ENCODE measurements at regions not wholly inside any gene's neighbourhood (a gene's known extent, or its start where the extent isn't known, plus 50 kb on each side); places are given as distances from the start of the nearest gene placed in this dataset.

GRCh38 chr10:14389981-14390590, 59.4 kb upstream of the FRMD4A start:
- DNase-seq, result no peak

- no peak for DNase-seq
These were observed 55.2 kb upstream of the FRMD4A start for GRCh38 chr10:14385596-14386593.

DNA sequence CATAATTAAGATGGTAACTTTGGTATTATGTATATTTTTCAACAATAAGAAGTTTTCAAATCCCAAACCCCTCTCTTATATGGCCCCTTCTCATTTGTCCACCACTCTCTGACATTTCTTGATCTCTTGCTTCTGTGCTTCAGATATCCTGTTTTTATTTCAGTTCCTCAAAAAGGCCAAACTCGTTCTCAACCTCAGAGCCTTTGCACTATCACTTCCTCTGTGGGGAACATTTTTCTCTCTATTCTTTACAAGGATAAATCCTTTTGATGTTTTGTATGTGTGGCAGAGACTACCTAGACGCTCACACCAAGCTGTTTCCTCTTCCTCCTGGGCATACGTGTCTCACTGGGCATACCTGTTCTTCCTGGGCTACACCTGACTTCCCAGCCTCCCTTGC, 54.2 kb upstream of the FRMD4A start:
- DNase-seq, result no peak

- no peak for DNase-seq
These were observed 53.5 kb upstream of the FRMD4A start for GRCh38 chr10:14384116-14384730.

- no peak for DNase-seq
These were observed 52.5 kb upstream of the FRMD4A start for GRCh38 chr10:14383266-14383665.

- DNase-seq, result no peak
These were observed 51.8 kb upstream of the FRMD4A start for GRCh38 chr10:14382531-14382930.

- DNase-seq, result no peak
These were observed 51.3 kb upstream of the FRMD4A start for GRCh38 chr10:14382022-14382421.

DNA sequence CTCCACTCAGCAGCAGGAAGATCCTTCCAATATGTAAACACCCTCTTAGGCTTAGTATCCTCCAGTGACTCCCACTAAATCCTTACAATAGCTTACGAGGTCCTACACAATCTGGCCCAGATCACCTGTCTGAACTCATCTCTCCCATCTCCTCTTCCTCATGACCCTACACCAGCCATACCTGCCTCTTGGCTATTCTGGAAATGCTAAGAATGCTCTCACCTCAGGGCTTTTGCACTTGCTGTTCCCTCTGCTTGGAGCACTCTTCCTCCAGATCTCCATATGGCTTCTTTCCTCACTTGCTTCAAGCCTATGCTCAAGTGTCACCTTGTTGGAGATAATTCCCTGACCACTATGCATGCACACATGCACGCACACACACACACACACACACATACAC, 50.8 kb upstream of the FRMD4A start:
- DNase-seq, result no peak

DNA sequence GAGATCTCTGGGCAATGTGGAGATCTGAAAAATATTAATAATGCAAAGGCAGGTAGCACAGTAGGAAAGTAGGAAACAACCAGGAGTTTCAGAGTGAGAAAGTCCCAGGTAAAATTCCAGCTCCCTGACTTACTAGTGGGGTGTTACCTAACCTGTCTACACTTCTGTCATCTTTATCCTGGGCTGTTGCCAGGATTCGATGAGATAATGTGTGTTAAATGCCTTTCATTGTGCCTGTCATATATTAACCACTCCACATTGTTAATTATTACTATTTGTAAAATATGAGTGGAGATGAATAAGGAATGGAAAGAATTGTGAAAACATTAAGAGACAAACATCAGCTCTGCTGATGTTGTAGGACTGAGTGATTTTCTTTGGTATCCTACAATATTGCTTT, 50.0 kb upstream of the FRMD4A start:
- DNase-seq, result no peak

Data from NCI-H2081 treated with DMSO at 0.1 percent for 48 hours (cell line).